Osteocyte (in vitro differentiated cells): ENCODE measurements at regions not wholly inside any gene's neighbourhood (a gene's known extent, or its start where the extent isn't known, plus 50 kb on each side); places are given as distances from the start of the nearest gene placed in this dataset.

ENCODE experiments used
- DNase-seq: peaks from one replicate; pipeline ENCODE4 v3.0.0; 2021; ENCODE audit warnings: mixed read lengths; ENCODE audit not compliant: unreplicated experiment; ENCODE audit errors: extremely low spot score
- H3K27ac Mint-ChIP-seq: one replicate; pipeline ENCODE4 v1.8.0; 2021; ENCODE audit warnings: mild to moderate bottlenecking, mixed read lengths; ENCODE audit not compliant: unreplicated experiment
- H3K27me3 Mint-ChIP-seq: one replicate; pipeline ENCODE4 v1.8.0; 2021; ENCODE audit warnings: mixed read lengths; ENCODE audit not compliant: unreplicated experiment
- H3K36me3 Mint-ChIP-seq: one replicate; pipeline ENCODE4 v1.8.0; 2021; ENCODE audit warnings: mixed read lengths; ENCODE audit not compliant: unreplicated experiment
- H3K4me1 Mint-ChIP-seq: one replicate; pipeline ENCODE4 v1.8.0; 2021; ENCODE audit warnings: mixed read lengths; ENCODE audit not compliant: unreplicated experiment
- H3K4me3 Mint-ChIP-seq: one replicate; pipeline ENCODE4 v1.8.0; 2021; ENCODE audit warnings: mild to moderate bottlenecking, moderate library complexity, mixed read lengths; ENCODE audit not compliant: unreplicated experiment
- H3K9me3 Mint-ChIP-seq: one replicate; pipeline ENCODE4 v1.8.0; 2021; ENCODE audit warnings: mixed read lengths; ENCODE audit not compliant: unreplicated experiment
- TF ChIP-seq, protein P1 (sequence below): fragments of 200-600 bp; sonication (generic); IDR thresholded peaks from 2 replicates; pipeline ENCODE4 v1.5.0; 2021; ENCODE audit warnings: antibody characterized with exemption, mild to moderate bottlenecking, moderate library complexity

GRCh38 chr16:6095414-6095813 is 997.8 kb upstream of the EEF2KMT start:
- Mint-ChIP-seq H3K9me3 (peaks cover 45% of the 10 kb centered on the region), H3K4me1 (no peaks in the 10 kb centered on the region)
- TF ChIP-seq, protein P1, sequence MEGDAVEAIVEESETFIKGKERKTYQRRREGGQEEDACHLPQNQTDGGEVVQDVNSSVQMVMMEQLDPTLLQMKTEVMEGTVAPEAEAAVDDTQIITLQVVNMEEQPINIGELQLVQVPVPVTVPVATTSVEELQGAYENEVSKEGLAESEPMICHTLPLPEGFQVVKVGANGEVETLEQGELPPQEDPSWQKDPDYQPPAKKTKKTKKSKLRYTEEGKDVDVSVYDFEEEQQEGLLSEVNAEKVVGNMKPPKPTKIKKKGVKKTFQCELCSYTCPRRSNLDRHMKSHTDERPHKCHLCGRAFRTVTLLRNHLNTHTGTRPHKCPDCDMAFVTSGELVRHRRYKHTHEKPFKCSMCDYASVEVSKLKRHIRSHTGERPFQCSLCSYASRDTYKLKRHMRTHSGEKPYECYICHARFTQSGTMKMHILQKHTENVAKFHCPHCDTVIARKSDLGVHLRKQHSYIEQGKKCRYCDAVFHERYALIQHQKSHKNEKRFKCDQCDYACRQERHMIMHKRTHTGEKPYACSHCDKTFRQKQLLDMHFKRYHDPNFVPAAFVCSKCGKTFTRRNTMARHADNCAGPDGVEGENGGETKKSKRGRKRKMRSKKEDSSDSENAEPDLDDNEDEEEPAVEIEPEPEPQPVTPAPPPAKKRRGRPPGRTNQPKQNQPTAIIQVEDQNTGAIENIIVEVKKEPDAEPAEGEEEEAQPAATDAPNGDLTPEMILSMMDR = no peak

DNA sequence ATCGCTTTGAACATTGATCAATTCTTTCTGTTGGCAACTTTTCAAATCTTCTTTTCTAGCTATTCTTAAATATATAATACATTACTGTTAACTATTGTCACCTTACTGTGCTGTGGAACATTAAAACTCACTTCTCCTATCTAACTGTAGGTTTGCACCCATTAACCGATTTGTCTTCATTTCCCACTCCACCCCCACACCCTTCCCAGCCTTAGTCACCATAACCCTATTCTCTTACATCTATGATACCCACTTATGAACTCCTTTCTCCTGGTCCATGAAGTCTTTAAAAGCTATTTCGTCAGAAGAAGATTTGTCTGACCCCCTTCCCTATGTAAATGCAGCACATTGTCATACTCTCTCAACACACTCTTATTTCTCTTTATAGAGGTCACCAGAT is 993.4 kb upstream of the EEF2KMT start:
- no peak overlapping the region for H3K4me3 Mint-ChIP-seq
- no peaks in the 10 kb centered on the region for H3K36me3 Mint-ChIP-seq
- no peak overlapping the region for H3K27ac Mint-ChIP-seq
- no peak for DNase-seq
- peaks cover 48% of the 10 kb centered on the region for H3K9me3 Mint-ChIP-seq
- TF ChIP-seq, protein P1 = no peak
- no peaks in the 10 kb centered on the region for H3K4me1 Mint-ChIP-seq
- H3K27me3 Mint-ChIP-seq = no peaks in the 10 kb centered on the region

More at GRCh38 chr16:6095414-6095813, 997.8 kb upstream of the EEF2KMT start:
- no peak for DNase-seq
- H3K27ac Mint-ChIP-seq = no peak overlapping the region
- H3K27me3 Mint-ChIP-seq = no peaks in the 10 kb centered on the region
- no peaks in the 10 kb centered on the region for H3K36me3 Mint-ChIP-seq
- H3K4me3 Mint-ChIP-seq = no peak overlapping the region

GRCh38 chr16:6081320-6081976 is 983.9 kb upstream of the EEF2KMT start:
- H3K27me3 Mint-ChIP-seq = no peaks in the 10 kb centered on the region
- H3K27ac Mint-ChIP-seq = no peak overlapping the region
- H3K9me3 Mint-ChIP-seq = peaks cover 29% of the 10 kb centered on the region
- TF ChIP-seq, protein P1 = peak; percentile 14
- no peaks in the 10 kb centered on the region for H3K36me3 Mint-ChIP-seq
- no peaks in the 10 kb centered on the region for H3K4me1 Mint-ChIP-seq
- H3K4me3 Mint-ChIP-seq = no peak overlapping the region
- no peak for DNase-seq

GRCh38 chr16:6076631-6077030 is 979.0 kb upstream of the EEF2KMT start:
- Mint-ChIP-seq H3K27ac (no peak overlapping the region), H3K36me3 (no peaks in the 10 kb centered on the region), H3K4me1 (no peaks in the 10 kb centered on the region)

GRCh38 chr16:6068063-6068462 is 970.5 kb upstream of the EEF2KMT start:
- Mint-ChIP-seq H3K27ac (no peak overlapping the region), H3K4me1 (no peaks in the 10 kb centered on the region), H3K9me3 (peaks cover 44% of the 10 kb centered on the region), H3K4me3 (no peak overlapping the region), H3K36me3 (no peaks in the 10 kb centered on the region), H3K27me3 (no peaks in the 10 kb centered on the region)
- TF ChIP-seq, protein P1 = no peak
- no peak for DNase-seq

More at GRCh38 chr16:6076631-6077030, 979.0 kb upstream of the EEF2KMT start:
- Mint-ChIP-seq H3K9me3 (peaks cover 39% of the 10 kb centered on the region), H3K27me3 (no peaks in the 10 kb centered on the region), H3K4me3 (no peak overlapping the region)
- no peak for DNase-seq
- TF ChIP-seq, protein P1 = no peak
